Heart left ventricle (tissue), 13 donors: ENCODE measurements at regions not wholly inside any gene's neighbourhood (a gene's known extent, or its start where the extent isn't known, plus 50 kb on each side); places are given as distances from the start of the nearest gene placed in this dataset.
"Not testable (repeated sequence)": the region's sequence is repeated elsewhere in the genome, so short reads cannot be mapped to it uniquely, and the experiment has no call there.

Experiments used
- POLR2A ChIP-seq, 2 donors: fragments of 450-650 bp; IDR thresholded peaks; one replicate each; pipeline ENCODE4 v1.6.1; 2017; ENCODE audit warnings: antibody characterized with exemption in 2 of 2, mild to moderate bottlenecking in 2 of 2, moderate library complexity in 2 of 2
- TF ChIP-seq, protein P1 (sequence below), 12 donors: fragments of 200-600 bp; sonication (generic) in 4 of 12; IDR thresholded peaks; one replicate each; pipeline versions ENCODE4 v1.5.0 to v1.8.0; 2018 to 2022; ENCODE audit warnings: antibody characterized with exemption in 12 of 12, mild to moderate bottlenecking in 5 of 12
- donor health status: ischemic (EF 13 %, LVEDD 7.1; RV severe dilation, severe dysfunction).
- donor health status: DM: no; HTN: yes; CAD: no.
- donor health status: DM: no; HTN: no; CAD: no.
- donor health status: ischemic (EF 25% LVEDD 6.9; RV normal size, moderate dysfunction).
- donor health status: ischemic (EF 25% LVEDD 5.7; RV mildly dilated, moderate dysfunction).
- donor health status: ischemic (EF 35%, LVEDD 5.7; RV mildly dilated, moderate dysfunction).
- donor health status: nonischemic (EF 11% LVEDD 7.7; RV severe dilation, severe dysfunction).
- donor health status: DM: yes; HTN: yes; CAD: no.
- donor health status: PGD.
- donor health status: ischemic (EF 29% LVEDD 5.4; RV normal size, mild dysfunction).
- donor health status: nonischemic (EF 23%, LVEDD 6.1; RV moderate dilation, normal function).

DNA sequence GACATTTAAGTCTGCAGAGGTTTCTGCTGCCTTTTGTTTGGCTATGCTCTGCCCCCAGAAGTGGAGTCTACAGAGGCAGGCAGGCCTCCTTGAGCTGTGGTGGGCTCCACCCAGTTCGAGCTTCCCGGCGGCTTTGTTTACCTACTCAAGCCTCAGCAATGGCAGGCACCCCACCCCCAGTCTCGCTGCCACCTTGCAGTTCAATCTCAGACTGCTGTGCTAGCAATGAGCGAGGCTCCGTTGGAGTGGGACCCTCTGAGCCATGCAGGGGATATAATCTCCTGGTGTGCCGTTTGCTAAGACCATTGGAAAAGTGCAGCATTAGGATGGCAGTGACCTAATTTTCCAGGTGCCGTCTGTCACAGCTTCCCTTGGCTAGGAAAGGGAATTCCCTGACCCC, 216.1 kb upstream of the DDI1 start:
- TF ChIP-seq, protein P1, sequence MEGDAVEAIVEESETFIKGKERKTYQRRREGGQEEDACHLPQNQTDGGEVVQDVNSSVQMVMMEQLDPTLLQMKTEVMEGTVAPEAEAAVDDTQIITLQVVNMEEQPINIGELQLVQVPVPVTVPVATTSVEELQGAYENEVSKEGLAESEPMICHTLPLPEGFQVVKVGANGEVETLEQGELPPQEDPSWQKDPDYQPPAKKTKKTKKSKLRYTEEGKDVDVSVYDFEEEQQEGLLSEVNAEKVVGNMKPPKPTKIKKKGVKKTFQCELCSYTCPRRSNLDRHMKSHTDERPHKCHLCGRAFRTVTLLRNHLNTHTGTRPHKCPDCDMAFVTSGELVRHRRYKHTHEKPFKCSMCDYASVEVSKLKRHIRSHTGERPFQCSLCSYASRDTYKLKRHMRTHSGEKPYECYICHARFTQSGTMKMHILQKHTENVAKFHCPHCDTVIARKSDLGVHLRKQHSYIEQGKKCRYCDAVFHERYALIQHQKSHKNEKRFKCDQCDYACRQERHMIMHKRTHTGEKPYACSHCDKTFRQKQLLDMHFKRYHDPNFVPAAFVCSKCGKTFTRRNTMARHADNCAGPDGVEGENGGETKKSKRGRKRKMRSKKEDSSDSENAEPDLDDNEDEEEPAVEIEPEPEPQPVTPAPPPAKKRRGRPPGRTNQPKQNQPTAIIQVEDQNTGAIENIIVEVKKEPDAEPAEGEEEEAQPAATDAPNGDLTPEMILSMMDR (IDR thresholded peaks at IDR 0.05) = not testable (repeated sequence)
- TF ChIP-seq POLR2A (IDR thresholded peaks at IDR 0.05) = not testable (repeated sequence)
